Effector CD8-positive, alpha-beta T cell (primary cell): ENCODE measurements at regions not wholly inside any gene's neighbourhood (a gene's known extent, or its start where the extent isn't known, plus 50 kb on each side); places are given as distances from the start of the nearest gene placed in this dataset.

ENCODE experiments used
- DNase-seq: peaks from one replicate; lab custom pipeline; 2025; lab: John Stamatoyannopoulos, UW

- DNase-seq: no peak
Observed at GRCh38 chr4:141403782-141404181, 183.1 kb downstream of the ZNF330 start.

DNA sequence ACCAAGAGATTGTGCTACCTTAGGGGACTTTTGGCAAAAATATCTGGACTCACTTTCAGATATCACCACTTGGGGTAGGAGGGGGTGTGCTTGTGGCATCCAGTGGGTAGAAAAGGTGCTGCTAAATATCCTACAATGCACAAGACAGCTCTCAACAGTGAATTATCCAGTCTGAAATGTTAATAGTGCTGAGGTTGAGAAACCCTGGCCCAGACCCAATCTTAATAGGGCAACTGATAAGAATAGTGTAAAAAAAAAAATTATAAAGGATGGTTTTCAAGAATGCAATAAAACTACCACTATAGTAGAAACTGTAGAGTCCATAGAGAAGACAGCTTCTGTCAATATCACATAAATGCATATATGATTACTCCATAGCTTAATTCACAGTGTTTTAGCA lies 185.5 kb downstream of the ZNF330 start:
- no peak for DNase-seq

DNA sequence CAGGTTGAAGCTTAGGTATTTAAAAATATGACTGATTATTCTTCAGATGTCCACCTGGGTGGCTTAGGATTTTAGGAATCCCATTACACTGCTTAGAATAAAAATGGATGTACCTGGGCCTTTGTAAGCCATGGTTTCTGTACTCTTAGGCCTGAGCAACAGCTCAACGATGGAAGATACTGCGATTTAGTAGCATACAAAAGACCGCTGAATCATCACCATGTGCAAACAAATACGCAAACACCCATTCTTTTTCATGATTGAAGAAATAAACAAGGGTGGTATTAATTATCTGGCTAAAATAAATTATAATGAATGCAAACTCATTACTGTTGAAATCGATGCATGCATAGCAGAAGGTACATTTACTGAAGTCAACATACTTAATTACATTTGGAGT lies 188.9 kb downstream of the ZNF330 start:
- DNase-seq: no peak

DNA sequence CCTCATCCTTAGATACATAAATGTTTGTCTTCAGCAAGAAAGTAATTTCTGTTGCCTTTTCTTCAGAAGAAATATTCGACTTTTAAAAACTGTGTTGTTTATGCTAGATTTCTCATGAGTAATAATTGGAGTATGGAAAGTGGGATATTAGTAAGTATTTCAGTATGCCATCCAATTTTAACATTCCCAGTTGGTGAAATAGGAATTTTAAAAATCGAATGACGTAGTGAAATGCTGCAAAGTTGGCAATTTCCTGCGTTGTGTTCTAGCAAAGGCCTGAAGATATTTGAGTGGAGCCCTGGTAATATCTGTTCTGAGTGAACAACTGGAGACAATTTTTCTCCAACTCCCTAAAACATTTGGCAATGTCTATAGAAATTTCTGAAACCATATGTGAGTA lies 190.1 kb downstream of the ZNF330 start:
- DNase-seq: no peak

DNA sequence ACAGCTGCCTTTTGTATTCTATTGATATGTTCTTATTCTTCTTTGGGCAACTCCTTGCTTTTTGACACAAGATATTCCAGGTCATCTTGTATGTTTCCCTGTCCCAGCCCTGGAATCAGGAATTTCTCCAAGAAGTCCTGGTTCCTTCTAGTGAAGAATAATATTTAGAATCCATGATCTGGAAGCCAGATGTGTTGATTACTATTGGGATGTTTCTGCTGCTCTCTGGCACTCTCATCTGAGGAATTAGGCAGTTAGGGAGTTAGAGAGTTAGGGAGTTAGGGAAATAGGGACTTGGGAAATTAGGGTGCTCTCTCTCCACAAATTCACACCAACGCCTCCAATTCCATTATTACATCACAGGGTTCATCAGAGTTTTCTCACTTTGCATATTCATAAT lies 191.2 kb downstream of the ZNF330 start:
- no peak for DNase-seq

DNA sequence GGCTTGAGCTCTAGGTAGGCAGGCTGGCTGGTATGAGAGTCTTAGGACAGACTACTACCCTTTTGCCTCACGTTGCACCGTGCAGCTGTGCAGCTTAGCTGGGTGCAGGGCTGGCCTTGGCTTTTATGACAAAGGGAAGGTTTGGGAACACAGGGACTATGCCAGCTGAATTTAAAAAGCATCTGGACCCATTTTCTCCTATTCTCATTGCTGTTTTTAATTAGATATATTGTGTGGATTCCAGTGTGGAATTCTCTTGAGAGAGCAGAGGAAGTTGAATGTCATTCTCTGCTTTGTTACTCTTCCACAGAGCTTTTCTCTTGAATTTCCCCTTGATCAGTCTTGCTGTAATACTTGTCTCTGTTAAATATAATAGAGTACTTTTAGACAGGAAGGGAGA lies 192.7 kb downstream of the ZNF330 start:
- no peak for DNase-seq

DNA sequence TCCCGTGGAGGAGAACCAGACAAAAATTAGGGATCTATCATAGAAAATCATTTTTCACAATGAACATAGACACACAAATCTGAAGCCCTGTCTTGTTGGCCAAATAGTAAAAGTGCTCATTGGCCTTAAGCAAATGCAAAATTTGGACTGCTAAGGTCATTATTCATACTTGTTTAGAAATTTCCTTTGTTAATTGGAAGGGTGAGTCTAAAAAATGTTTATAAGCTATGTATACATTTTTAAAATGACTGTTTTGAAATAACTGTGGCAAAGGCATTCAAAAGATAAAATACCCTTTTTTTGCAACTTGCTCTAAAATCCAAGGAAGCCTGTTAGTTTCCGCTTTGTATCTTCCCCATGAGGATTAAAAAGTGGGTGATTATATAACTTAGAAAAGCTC lies 195.0 kb downstream of the ZNF330 start:
- DNase-seq: no peak

DNA sequence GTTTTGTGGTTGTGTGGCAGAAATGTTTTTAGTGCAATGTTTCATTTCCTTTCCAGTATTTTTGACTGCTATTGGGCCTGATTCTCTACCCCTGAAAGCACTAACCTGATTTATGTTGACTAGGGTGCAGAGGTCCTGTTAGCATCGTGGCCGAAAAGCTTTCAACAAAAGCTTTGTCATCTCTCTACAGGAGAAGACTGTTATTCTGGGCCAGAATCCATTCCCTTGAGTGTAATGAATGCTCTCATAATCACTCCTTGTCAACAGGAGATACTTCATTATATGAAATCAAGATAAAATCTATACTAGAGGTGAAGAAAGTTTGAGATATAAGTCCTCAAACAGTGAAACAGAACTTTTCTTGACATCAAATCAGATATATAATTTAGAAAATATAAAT lies 195.5 kb downstream of the ZNF330 start:
- no peak for DNase-seq

DNA sequence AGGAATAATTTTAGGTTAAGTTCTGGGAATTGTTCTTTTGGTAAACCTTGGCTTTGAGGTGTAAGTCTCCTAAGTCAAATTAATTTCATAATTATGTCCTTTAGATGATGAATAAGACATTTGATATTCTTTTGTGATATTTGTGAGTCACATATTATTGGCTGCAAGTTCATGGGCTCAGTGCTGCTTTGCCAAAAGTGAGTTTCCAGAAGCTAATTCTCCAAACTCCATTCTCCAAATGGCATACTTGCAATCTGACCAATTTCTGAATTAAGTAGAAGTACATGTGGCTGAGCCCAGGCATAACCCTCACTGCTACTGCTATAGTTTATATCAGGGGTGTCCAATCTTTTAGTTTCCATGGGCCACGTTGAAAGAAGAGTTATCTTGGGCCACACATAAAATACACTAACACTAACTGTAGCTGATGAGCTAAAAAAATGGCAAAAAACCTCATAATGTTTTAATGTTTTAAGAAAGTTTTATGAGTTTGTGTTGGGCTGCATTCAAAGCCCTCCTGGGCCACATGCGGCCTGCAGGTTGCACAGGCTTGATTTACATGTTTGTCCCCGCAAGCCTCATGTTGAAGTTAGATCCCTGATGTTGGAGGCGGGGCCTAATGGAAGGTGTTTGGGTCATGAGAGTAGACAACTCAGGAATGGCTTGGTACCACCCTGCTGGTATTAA lies 196.1 kb downstream of the ZNF330 start:
- DNase-seq: no peak

GRCh38 chr4:141417387-141417786 lies 196.7 kb downstream of the ZNF330 start:
- no peak for DNase-seq

- DNase-seq: no peak
Observed at GRCh38 chr4:141425124-141425523, 204.4 kb downstream of the ZNF330 start.

GRCh38 chr4:141427726-141428296 lies 207.1 kb downstream of the ZNF330 start:
- DNase-seq: no peak

- no peak for DNase-seq
Observed at GRCh38 chr4:141429933-141430332, 206.4 kb upstream of the IL15 start.

DNA sequence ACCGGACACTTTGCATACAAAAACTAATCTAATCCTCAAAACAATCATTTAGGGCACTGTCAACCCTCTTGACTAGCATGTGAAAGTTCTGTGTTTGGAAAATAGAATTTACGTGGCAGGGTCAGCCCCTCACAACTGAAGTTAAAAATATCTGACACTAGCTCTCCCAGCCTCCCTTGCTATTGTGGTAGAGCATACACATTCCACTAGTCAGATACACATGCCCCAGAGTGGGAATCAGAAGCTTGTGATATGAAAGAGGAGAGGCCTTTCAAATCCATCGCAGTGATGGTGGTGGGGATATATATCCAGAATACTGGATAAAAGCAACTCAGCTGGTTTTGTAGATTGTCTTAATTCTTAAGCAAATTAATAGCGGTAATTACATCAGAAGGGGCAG lies 205.7 kb upstream of the IL15 start:
- no peak for DNase-seq

DNA sequence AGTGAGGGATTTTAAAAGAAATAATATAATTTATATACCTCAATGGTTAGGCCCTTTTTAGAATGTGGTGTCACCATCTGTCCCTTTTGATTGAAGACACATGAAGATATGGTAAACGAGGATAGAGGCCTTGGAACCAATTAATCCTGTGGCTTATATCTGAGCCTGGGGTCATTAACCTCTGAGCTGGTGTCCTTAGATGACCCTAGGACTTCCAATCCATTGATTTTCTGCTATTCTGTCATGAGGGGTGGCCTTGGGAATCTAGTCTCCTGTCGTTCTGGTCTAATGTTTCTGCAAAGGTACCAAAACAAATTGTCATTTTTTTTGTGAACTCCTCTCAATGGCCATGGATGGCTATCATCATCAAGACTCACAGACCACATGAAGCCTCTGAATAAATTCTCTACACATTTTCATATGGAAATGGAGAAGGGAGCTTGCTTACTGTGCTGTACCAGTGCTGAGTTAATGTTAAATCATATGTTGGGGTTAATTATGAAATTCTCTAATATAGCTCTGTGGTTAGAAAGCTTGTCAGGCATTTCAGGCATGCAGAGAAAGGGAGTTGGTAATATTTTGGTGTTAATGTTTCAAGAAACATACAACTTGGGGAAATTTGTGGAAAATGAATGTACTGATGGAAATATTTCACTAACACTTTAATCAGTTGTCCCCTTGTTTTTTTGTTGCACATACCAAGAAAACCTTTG lies 204.2 kb upstream of the IL15 start:
- no peak for DNase-seq

- DNase-seq: no peak
Observed at GRCh38 chr4:141435446-141436225, 200.7 kb upstream of the IL15 start.

- no peak for DNase-seq
Observed at GRCh38 chr4:141439223-141439622, 197.2 kb upstream of the IL15 start.

GRCh38 chr4:141447761-141448160 lies 188.6 kb upstream of the IL15 start:
- DNase-seq: no peak

- no peak for DNase-seq
Observed at GRCh38 chr4:141448490-141448889, 187.9 kb upstream of the IL15 start.

DNA sequence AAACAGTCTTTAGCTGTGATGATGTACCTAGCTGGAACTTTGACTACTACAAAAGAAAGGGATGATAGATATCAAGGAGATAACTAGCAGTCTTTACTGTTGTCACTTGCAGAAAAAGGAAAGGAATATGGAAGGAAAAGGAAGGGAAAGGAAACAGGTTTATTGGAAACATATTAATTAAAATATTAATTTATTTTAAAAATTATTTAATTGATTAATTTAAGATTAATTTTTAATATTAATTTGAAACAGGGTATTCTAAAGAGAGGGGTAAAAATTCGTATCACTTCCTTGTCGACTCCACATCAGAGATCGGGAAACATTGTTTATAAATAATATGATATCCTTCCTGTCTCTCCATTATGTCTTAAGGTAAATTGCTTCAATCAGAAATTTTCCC lies 186.5 kb upstream of the IL15 start:
- no peak for DNase-seq

DNA sequence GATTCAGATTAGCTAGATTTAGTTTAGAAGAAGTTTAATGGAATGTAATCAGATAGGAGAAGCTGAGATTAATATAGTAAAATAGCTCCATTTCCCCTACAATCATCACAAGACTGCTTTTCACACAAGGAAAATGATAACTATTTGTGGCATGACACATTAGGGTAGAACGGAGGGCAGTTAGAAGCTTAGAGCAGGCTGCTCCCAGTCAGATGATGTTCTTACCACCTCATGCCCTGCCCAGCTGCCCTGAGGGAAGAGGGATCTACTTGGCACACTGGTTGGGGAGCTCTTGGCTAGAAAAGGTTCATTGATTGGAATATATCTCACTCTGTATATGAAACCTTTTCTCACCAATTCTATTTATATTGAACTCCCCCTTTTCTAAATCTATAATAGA lies 180.7 kb upstream of the IL15 start:
- DNase-seq: no peak

DNA sequence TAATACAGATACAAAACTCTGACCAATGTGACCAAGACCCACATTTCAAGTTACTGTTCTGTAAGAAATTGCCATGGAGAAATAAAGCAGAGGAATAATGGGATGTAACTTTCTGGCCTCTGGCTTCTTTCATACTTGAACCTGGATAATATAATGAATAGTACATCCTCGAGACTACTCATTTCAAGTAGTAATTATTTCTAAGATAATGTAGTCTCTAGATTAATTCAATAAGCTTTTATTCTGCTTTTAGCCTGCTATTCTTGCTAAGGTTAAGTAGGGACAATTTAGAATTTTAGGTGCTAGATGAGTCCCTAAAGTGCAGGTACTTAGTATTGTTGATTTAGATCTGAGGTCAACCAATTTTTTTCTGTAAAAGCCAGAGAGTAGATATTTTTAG lies 178.7 kb upstream of the IL15 start:
- DNase-seq: no peak

DNA sequence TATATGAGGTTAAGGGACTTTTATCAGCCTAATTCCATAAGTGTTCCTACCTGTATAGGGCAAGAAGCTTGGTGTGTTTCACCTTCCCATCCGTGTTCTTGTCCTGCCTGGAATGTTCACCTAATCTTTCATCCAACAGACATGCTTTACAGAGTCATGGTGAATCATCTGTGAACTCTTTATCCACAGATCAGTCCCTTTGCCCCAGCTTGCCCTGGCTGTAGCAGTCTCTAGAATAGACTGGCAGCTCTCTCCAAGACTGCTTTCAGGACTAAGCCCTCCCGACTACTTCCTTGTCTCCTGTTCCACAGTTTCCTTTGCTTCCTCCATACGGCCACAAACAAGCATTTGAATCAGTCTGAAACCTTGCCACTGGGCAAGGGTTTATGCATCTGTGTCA lies 177.9 kb upstream of the IL15 start:
- DNase-seq: no peak
